Common myeloid progenitor, CD34-positive (primary cell): ENCODE measurements at regions not wholly inside any gene's neighbourhood (a gene's known extent, or its start where the extent isn't known, plus 50 kb on each side); places are given as distances from the start of the nearest gene placed in this dataset.
"Not testable (repeated sequence)": the region's sequence is repeated elsewhere in the genome, so short reads cannot be mapped to it uniquely, and the experiment has no call there.

Experiments used
- CTCF ChIA-PET: fragments of 350-600 bp; sonication (Branson Sonifier 250); formaldehyde crosslinking; loops from one replicate; lab custom pipeline; 2021; ENCODE audit warnings: antibody characterized with exemption; lab: Charles Lee
- POLR2A ChIA-PET: fragments of 350-600 bp; sonication (Branson Sonifier 250); formaldehyde crosslinking; loops from one replicate; lab custom pipeline; 2021; ENCODE audit warnings: antibody characterized with exemption; lab: Charles Lee
- DNase-seq, 3 donors: peaks; one replicate each; pipeline versions ENCODE4 v3.0.0 to v3.0.0-alpha.2; 2013
- H3K27ac ChIP-seq, 2 experiments: 1 replicate in 1 of 2; 2 replicates in 1 of 2; pipeline ENCODE4 v1.7.0; 2013; ENCODE audit warnings: inconsistent platforms in 2 of 2, low read length in 2 of 2, mild to moderate bottlenecking in 2 of 2, low read depth in 1 of 2, moderate library complexity in 1 of 2; ENCODE audit not compliant: severe bottlenecking in 2 of 2, insufficient read depth in 1 of 2, poor library complexity in 1 of 2
- H3K27me3 ChIP-seq, 5 experiments: replicated peaks in 2 of 5; 1 replicate in 3 of 5; 2 replicates in 2 of 5; pipeline versions ENCODE4 v1.6.1 to v1.7.0; 2013; ENCODE audit warnings: low read length in 4 of 5, mild to moderate bottlenecking in 2 of 5, moderate library complexity in 2 of 5, inconsistent platforms in 1 of 5; ENCODE audit not compliant: insufficient read depth in 5 of 5, control insufficient read depth in 4 of 5
- H3K36me3 ChIP-seq, 4 experiments: 1 replicate in 2 of 4; 2 replicates in 2 of 4; pipeline versions ENCODE4 v1.6.1 to v1.7.0; 2013; ENCODE audit warnings: low read length in 3 of 4, control low read depth in 1 of 4, mild to moderate bottlenecking in 1 of 4; ENCODE audit not compliant: control insufficient read depth in 4 of 4, insufficient read depth in 4 of 4
- H3K4me1 ChIP-seq, 4 experiments: 1 replicate in 3 of 4; 2 replicates in 1 of 4; pipeline versions ENCODE4 v1.6.1 to v1.7.1; 2013; ENCODE audit warnings: low read length in 3 of 4, mild to moderate bottlenecking in 3 of 4, control low read depth in 1 of 4, inconsistent platforms in 1 of 4, moderate library complexity in 1 of 4; ENCODE audit not compliant: control insufficient read depth in 4 of 4, insufficient read depth in 4 of 4; ENCODE audit errors: control extremely low read depth in 1 of 4
- H3K4me3 ChIP-seq, 7 experiments: 1 replicate in 4 of 7; 2 replicates in 3 of 7; pipeline versions ENCODE4 v1.5.1 to v1.7.0; 2013; ENCODE audit warnings: mild to moderate bottlenecking in 7 of 7, low read length in 6 of 7, moderate library complexity in 6 of 7, inconsistent platforms in 2 of 7, low read depth in 2 of 7, control low read depth in 1 of 7; ENCODE audit not compliant: insufficient read depth in 4 of 7, control insufficient read depth in 1 of 7; ENCODE audit errors: extremely low read depth in 1 of 7
- H3K9me3 ChIP-seq, 5 experiments: 1 replicate in 4 of 5; 2 replicates in 1 of 5; pipeline versions ENCODE4 v1.6.1 to v1.7.1; 2013; ENCODE audit warnings: low read length in 4 of 5, mild to moderate bottlenecking in 2 of 5, inconsistent platforms in 1 of 5, low read depth in 1 of 5, moderate library complexity in 1 of 5; ENCODE audit not compliant: control insufficient read depth in 4 of 5, insufficient read depth in 2 of 5; ENCODE audit errors: control extremely low read depth in 1 of 5
- WGBS: methylation state at CpG from one replicate; pipeline ENCODE4 v1.1.5; 2013; ENCODE audit not compliant: insufficient coverage; 5-methylcytosine and 5-hydroxymethylcytosine counted together

DNA sequence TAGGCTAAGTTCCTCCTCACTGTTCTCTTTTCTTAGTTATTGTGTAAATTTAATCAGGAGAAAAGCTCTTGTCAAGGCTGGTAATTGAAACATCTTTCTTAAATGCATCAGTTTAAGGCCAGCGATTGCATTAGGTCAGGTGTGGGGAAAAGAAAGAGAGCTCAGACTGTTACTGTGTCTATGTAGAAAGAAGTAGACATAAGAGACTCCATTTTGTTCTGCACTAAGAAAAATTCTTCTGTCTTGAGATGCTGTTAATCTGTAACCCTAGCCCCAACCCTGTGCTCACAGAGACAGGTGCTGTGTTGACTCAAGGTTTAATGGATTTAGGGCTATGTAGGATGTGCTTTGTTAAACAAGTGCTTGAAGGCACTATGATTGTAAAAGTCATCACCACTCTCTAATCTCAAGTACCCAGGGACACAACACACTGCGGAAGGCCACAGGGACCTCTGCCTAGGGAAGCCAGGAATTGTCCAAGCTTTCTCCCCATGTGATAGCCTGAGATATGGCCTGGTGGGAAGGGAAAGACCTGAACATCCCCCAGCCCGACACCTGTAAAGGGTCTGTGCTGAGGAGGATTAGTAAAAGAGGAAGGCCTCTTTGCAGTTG lies 364.1 kb downstream of the ZNF248 start:
- H3K36me3 ChIP-seq, H3K27ac ChIP-seq, H3K4me3 ChIP-seq, H3K4me1 ChIP-seq, CTCF ChIA-PET, H3K9me3 ChIP-seq, H3K27me3 ChIP-seq, POLR2A ChIA-PET, DNase-seq: not testable (repeated sequence)
- 80% methylated on average over 1 of the region's 3 CpGs for WGBS

DNA sequence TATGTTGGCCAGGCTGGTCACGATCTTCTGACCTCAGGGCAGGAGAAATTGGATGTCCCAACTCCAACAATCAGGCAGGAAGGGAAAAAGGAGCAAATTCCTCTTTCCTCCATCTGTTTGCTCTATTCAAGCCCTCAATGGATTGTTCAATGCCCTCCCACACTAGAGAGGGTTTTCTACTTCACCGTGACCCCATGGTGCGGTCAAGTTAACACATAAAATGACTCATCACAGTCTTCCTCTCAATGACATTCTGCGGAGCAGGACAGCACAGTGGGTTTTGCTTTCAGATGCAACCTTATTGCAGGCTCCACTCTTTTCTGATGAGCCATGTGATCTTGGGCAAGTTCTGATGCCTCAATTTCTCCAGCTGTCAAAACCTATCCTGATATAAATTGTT lies 364.9 kb downstream of the ANKRD30A start:
- POLR2A ChIA-PET = no interaction called here
- Histone ChIP-seq H3K36me3 (no peaks in the 10 kb centered on the region), H3K27ac (no peak overlapping the region), H3K9me3 (peaks cover 0 to 2% (median 0%) of the 10 kb centered on the region in 5 experiments), H3K27me3 (no peaks in the 10 kb centered on the region), H3K4me3 (no peak overlapping the region), H3K4me1 (no peaks in the 10 kb centered on the region)
- DNase-seq = no peak
- CTCF ChIA-PET = no interaction called here
- WGBS = 93% methylated on average over 3 of the region's 4 CpGs

GRCh38 chr10:37489658-37490003 lies 364.2 kb downstream of the ANKRD30A start:
- H3K36me3 ChIP-seq = no peaks in the 10 kb centered on the region
- WGBS = 100% methylated on average over 1 of the region's 1 CpG
- H3K9me3 ChIP-seq = peaks cover 0 to 2% (median 0%) of the 10 kb centered on the region in 5 experiments
- no peaks in the 10 kb centered on the region for H3K27me3 ChIP-seq
- no peak overlapping the region for H3K27ac ChIP-seq
- no peaks in the 10 kb centered on the region for H3K4me1 ChIP-seq
- no peak overlapping the region for H3K4me3 ChIP-seq
- ChIA-PET CTCF (no interaction called here), POLR2A (no interaction called here)
- no peak for DNase-seq

- Histone ChIP-seq H3K9me3 (peaks cover 0 to 2% (median 0%) of the 10 kb centered on the region in 5 experiments), H3K36me3 (no peaks in the 10 kb centered on the region), H3K27ac (no peak overlapping the region), H3K4me3 (no peak overlapping the region), H3K4me1 (no peaks in the 10 kb centered on the region), H3K27me3 (no peaks in the 10 kb centered on the region)
- no peak for DNase-seq
- CTCF ChIA-PET = no interaction called here
- POLR2A ChIA-PET = no interaction called here
- 79% methylated on average over 9 of the region's 10 CpGs for WGBS
Observed at GRCh38 chr10:37488792-37489657, 363.6 kb downstream of the ANKRD30A start.

GRCh38 chr10:37480596-37480995 lies 355.2 kb downstream of the ANKRD30A start:
- H3K36me3 ChIP-seq, H3K27ac ChIP-seq, H3K4me1 ChIP-seq, H3K4me3 ChIP-seq, DNase-seq, POLR2A ChIA-PET, CTCF ChIA-PET, H3K27me3 ChIP-seq, H3K9me3 ChIP-seq: not testable (repeated sequence)
- WGBS = 100% methylated on average over 1 of the region's 5 CpGs

GRCh38 chr10:37479469-37479868 lies 354.1 kb downstream of the ANKRD30A start:
- no peaks in the 10 kb centered on the region for H3K36me3 ChIP-seq
- no peak overlapping the region for H3K27ac ChIP-seq
- POLR2A ChIA-PET = no interaction called here
- 95% methylated on average over 6 of the region's 7 CpGs for WGBS
- CTCF ChIA-PET = no interaction called here
- DNase-seq = no peak
- no peaks in the 10 kb centered on the region for H3K27me3 ChIP-seq
- no peaks in the 10 kb centered on the region for H3K4me1 ChIP-seq
- no peak overlapping the region for H3K4me3 ChIP-seq
- H3K9me3 ChIP-seq = peaks cover 0 to 4% (median 0%) of the 10 kb centered on the region in 5 experiments

GRCh38 chr10:37478381-37478780 lies 353.0 kb downstream of the ANKRD30A start:
- ChIA-PET CTCF (no interaction called here), POLR2A (no interaction called here)
- peaks cover 0 to 4% (median 0%) of the 10 kb centered on the region in 5 experiments for H3K9me3 ChIP-seq
- no peak for DNase-seq
- no peak overlapping the region for H3K27ac ChIP-seq
- H3K4me3 ChIP-seq = no peak overlapping the region
- WGBS = 80% methylated on average over 2 of the region's 5 CpGs
- H3K36me3 ChIP-seq = no peaks in the 10 kb centered on the region
- H3K4me1 ChIP-seq = no peaks in the 10 kb centered on the region
- no peaks in the 10 kb centered on the region for H3K27me3 ChIP-seq
